ENCODE measurements at regions not wholly inside any gene's neighbourhood (a gene's known extent, or its start where the extent isn't known, plus 50 kb on each side); places are given as distances from the start of the nearest gene placed in this dataset.

DNA sequence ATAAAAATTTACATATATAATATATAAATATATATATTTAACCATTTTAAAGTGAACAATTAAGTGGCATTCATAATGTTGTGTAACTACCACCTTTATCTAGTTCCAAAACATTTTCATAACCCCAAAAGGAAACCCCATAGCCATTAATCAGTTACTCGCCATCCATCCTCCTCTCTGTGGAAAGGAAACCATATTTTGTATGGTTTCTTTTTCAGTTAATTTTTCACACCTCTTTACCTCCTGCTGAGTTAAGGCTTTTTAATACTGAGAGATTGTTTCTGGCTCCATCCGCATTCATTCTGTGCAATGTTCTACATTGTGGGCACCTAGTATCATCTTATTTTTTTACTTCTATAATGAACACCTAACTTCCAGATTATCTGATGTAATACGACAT lies 512.1 kb downstream of the LMO4 start:
- TF ChIP-seq, protein P1, sequence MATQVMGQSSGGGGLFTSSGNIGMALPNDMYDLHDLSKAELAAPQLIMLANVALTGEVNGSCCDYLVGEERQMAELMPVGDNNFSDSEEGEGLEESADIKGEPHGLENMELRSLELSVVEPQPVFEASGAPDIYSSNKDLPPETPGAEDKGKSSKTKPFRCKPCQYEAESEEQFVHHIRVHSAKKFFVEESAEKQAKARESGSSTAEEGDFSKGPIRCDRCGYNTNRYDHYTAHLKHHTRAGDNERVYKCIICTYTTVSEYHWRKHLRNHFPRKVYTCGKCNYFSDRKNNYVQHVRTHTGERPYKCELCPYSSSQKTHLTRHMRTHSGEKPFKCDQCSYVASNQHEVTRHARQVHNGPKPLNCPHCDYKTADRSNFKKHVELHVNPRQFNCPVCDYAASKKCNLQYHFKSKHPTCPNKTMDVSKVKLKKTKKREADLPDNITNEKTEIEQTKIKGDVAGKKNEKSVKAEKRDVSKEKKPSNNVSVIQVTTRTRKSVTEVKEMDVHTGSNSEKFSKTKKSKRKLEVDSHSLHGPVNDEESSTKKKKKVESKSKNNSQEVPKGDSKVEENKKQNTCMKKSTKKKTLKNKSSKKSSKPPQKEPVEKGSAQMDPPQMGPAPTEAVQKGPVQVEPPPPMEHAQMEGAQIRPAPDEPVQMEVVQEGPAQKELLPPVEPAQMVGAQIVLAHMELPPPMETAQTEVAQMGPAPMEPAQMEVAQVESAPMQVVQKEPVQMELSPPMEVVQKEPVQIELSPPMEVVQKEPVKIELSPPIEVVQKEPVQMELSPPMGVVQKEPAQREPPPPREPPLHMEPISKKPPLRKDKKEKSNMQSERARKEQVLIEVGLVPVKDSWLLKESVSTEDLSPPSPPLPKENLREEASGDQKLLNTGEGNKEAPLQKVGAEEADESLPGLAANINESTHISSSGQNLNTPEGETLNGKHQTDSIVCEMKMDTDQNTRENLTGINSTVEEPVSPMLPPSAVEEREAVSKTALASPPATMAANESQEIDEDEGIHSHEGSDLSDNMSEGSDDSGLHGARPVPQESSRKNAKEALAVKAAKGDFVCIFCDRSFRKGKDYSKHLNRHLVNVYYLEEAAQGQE (IDR thresholded peaks at IDR 0.05): no peak
- TF ChIP-seq, protein P2, sequence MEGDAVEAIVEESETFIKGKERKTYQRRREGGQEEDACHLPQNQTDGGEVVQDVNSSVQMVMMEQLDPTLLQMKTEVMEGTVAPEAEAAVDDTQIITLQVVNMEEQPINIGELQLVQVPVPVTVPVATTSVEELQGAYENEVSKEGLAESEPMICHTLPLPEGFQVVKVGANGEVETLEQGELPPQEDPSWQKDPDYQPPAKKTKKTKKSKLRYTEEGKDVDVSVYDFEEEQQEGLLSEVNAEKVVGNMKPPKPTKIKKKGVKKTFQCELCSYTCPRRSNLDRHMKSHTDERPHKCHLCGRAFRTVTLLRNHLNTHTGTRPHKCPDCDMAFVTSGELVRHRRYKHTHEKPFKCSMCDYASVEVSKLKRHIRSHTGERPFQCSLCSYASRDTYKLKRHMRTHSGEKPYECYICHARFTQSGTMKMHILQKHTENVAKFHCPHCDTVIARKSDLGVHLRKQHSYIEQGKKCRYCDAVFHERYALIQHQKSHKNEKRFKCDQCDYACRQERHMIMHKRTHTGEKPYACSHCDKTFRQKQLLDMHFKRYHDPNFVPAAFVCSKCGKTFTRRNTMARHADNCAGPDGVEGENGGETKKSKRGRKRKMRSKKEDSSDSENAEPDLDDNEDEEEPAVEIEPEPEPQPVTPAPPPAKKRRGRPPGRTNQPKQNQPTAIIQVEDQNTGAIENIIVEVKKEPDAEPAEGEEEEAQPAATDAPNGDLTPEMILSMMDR (IDR thresholded peaks at IDR 0.05; ENCODE audit: low read depth, low read length, missing input control): no peak
- TF ChIP-seq YY1 (IDR thresholded peaks at IDR 0.05) (no peak), SP1 (IDR thresholded peaks at IDR 0.05) (no peak), RAD21 (IDR thresholded peaks at IDR 0.05) (no peak), EGR1 (IDR thresholded peaks at IDR 0.05; ENCODE audit: low read depth in 2 of 2) (no peak)
